H9 (cell line): ENCODE measurements at regions not wholly inside any gene's neighbourhood (a gene's known extent, or its start where the extent isn't known, plus 50 kb on each side); places are given as distances from the start of the nearest gene placed in this dataset.

Experiments
- DNase-seq: peaks from one replicate; pipeline ENCODE4 v3.0.0-alpha.2; 2017
- H2AFZ ChIP-seq: one replicate; pipeline ENCODE4 v1.6.1; 2013; ENCODE audit warnings: mild to moderate bottlenecking, low read length, control low read depth, moderate library complexity
- H2AK5ac ChIP-seq: 2 replicates; pipeline ENCODE4 v1.6.1; 2013; ENCODE audit warnings: low read length, control low read depth, mixed read lengths; ENCODE audit not compliant: insufficient read length
- H2BK120ac ChIP-seq: one replicate; pipeline ENCODE4 v1.6.1; 2013; ENCODE audit warnings: low read depth, mild to moderate bottlenecking, low read length, control low read depth, inconsistent platforms; ENCODE audit not compliant: poor library complexity, severe bottlenecking
- H2BK12ac ChIP-seq: 2 replicates; pipeline ENCODE4 v1.6.1; 2013; ENCODE audit warnings: low read length, control low read depth, mixed read lengths, low read depth; ENCODE audit not compliant: insufficient read length
- H2BK15ac ChIP-seq: 2 replicates; pipeline ENCODE4 v1.6.1; 2013; ENCODE audit warnings: low read depth, low read length, control low read depth
- H2BK20ac ChIP-seq: one replicate; pipeline ENCODE4 v1.6.1; 2013; ENCODE audit warnings: low read depth, mild to moderate bottlenecking, low read length, control low read depth, inconsistent platforms; ENCODE audit not compliant: poor library complexity, severe bottlenecking
- H2BK5ac ChIP-seq: 2 replicates; pipeline ENCODE4 v1.6.1; 2013; ENCODE audit warnings: low read length, control low read depth, mixed read lengths; ENCODE audit not compliant: insufficient read length
- H3K14ac ChIP-seq: 2 replicates; pipeline ENCODE4 v1.6.1; 2013; ENCODE audit warnings: low read length, control low read depth; ENCODE audit not compliant: insufficient read depth
- H3K18ac ChIP-seq: 2 replicates; pipeline ENCODE4 v1.6.1; 2013; ENCODE audit warnings: low read depth, mild to moderate bottlenecking, mixed read lengths, low read length, control low read depth; ENCODE audit not compliant: insufficient read length
- H3K23ac ChIP-seq: 2 replicates; pipeline ENCODE4 v1.6.1; 2013; ENCODE audit warnings: low read length, control low read depth, mixed read lengths, low read depth; ENCODE audit not compliant: insufficient read length
- H3K23me2 ChIP-seq: 2 replicates; pipeline ENCODE4 v1.6.1; 2013; ENCODE audit warnings: low read depth, mild to moderate bottlenecking, mixed read lengths, low read length, control low read depth; ENCODE audit not compliant: insufficient read length, poor library complexity, severe bottlenecking
- H3K27ac ChIP-seq: 2 replicates; pipeline ENCODE4 v1.5.1; 2013; ENCODE audit warnings: low read length, control low read depth, mixed read lengths, low read depth; ENCODE audit not compliant: insufficient read length
- H3K27me3 ChIP-seq: 2 replicates; pipeline ENCODE4 v1.6.1; 2013; ENCODE audit warnings: low read length, control low read depth, inconsistent platforms; ENCODE audit not compliant: insufficient read depth
- H3K4ac ChIP-seq: 2 replicates; pipeline ENCODE4 v1.6.1; 2013; ENCODE audit warnings: low read depth, mild to moderate bottlenecking, control low read depth, inconsistent platforms, low read length, moderate library complexity
- H3K4me1 ChIP-seq: 2 replicates; pipeline ENCODE4 v1.6.1; 2013; ENCODE audit warnings: low read length, control low read depth, inconsistent platforms; ENCODE audit not compliant: insufficient read depth
- H3K4me2 ChIP-seq: 2 replicates; pipeline ENCODE4 v1.6.1; 2013; ENCODE audit warnings: low read length, control low read depth, mixed read lengths; ENCODE audit not compliant: insufficient read length, insufficient read depth
- H3K56ac ChIP-seq: 2 replicates; pipeline ENCODE4 v1.6.1; 2013; ENCODE audit warnings: low read depth, mild to moderate bottlenecking, mixed read lengths, low read length, control low read depth; ENCODE audit not compliant: insufficient read length
- H3K79me1 ChIP-seq: 2 replicates; pipeline ENCODE4 v1.6.1; 2013; ENCODE audit warnings: low read depth, mild to moderate bottlenecking, moderate library complexity, low read length, control low read depth, inconsistent platforms; ENCODE audit not compliant: insufficient read depth, poor library complexity, severe bottlenecking
- H3K79me2 ChIP-seq: 2 replicates; pipeline ENCODE4 v1.6.1; 2013; ENCODE audit warnings: low read length, control low read depth, inconsistent platforms; ENCODE audit not compliant: insufficient read depth
- H3K9ac ChIP-seq: 2 replicates; pipeline ENCODE4 v1.6.1; 2013; ENCODE audit warnings: low read length, control low read depth, mixed read lengths; ENCODE audit not compliant: insufficient read length; ENCODE audit errors: extremely low read depth
- H3K9me3 ChIP-seq: one replicate; pipeline ENCODE4 v1.6.1; 2013; ENCODE audit warnings: low read depth, low read length, inconsistent platforms; ENCODE audit not compliant: control insufficient read depth
- H3T11ph ChIP-seq: one replicate; pipeline ENCODE4 v1.6.1; 2013; ENCODE audit warnings: mild to moderate bottlenecking, low read length, control low read depth, inconsistent platforms
- H4K20me1 ChIP-seq: one replicate; pipeline ENCODE4 v1.6.1; 2013; ENCODE audit not compliant: control insufficient read depth, insufficient read length, insufficient read depth
- H4K5ac ChIP-seq: 2 replicates; pipeline ENCODE4 v1.6.1; 2013; ENCODE audit warnings: low read depth, mild to moderate bottlenecking, mixed read lengths, low read length, control low read depth; ENCODE audit not compliant: insufficient read length
- H4K8ac ChIP-seq: replicated peaks from 2 replicates; pipeline ENCODE4 v1.6.1; 2013; ENCODE audit warnings: low read length, control low read depth, mixed read lengths, low read depth; ENCODE audit not compliant: insufficient read length
- H4K91ac ChIP-seq: 2 replicates; pipeline ENCODE4 v1.6.1; 2013; ENCODE audit warnings: low read depth, mild to moderate bottlenecking, moderate library complexity, mixed read lengths, low read length, control low read depth; ENCODE audit not compliant: insufficient read length
- H3K27ac Mint-ChIP-seq, 3 experiments: 2 replicates in 2 of 3; 3 replicates in 1 of 3; pipeline ENCODE4 v1.8.0; 2020 to 2021; ENCODE audit warnings: mixed read lengths in 3 of 3, mild to moderate bottlenecking in 1 of 3, moderate library complexity in 1 of 3
- H3K27me3 Mint-ChIP-seq: 2 replicates; pipeline ENCODE4 v1.8.0; 2021; ENCODE audit warnings: low read depth, mild to moderate bottlenecking, moderate library complexity, mixed read lengths
- H3K36me3 Mint-ChIP-seq, 3 experiments: 2 replicates in 2 of 3; 3 replicates in 1 of 3; pipeline ENCODE4 v1.8.0; 2020 to 2021; ENCODE audit warnings: low read depth in 3 of 3, mixed read lengths in 3 of 3; ENCODE audit not compliant: insufficient read depth in 1 of 3
- H3K4me1 Mint-ChIP-seq, 2 experiments: 2 replicates each; pipeline ENCODE4 v1.8.0; 2020; ENCODE audit warnings: mixed read lengths in 2 of 2
- H3K4me3 Mint-ChIP-seq, 2 experiments: 2 replicates in 1 of 2; 3 replicates in 1 of 2; pipeline ENCODE4 v1.8.0; 2020 to 2021; ENCODE audit warnings: mild to moderate bottlenecking in 2 of 2, mixed read lengths in 2 of 2, moderate library complexity in 1 of 2
- H3K9me3 Mint-ChIP-seq, 2 experiments: 2 replicates in 1 of 2; 3 replicates in 1 of 2; pipeline ENCODE4 v1.8.0; 2020; ENCODE audit warnings: mild to moderate bottlenecking in 2 of 2, mixed read lengths in 2 of 2, moderate library complexity in 1 of 2
- CTCF ChIP-seq: fragments of 200-600 bp; sonication (generic); conservative IDR thresholded peaks from 3 replicates; pipeline ENCODE4 v1.8.0; 2021; ENCODE audit warnings: antibody characterized with exemption, mild to moderate bottlenecking
- WGBS: extraction: QIAGEN DNeasy Blood & Tissue Kit; methylation state at CpG from one replicate; pipeline ENCODE4 v1.1.7; 2013; ENCODE audit warnings: missing lambda C conversion rate, low lambda C conversion rate, mixed read lengths; ENCODE audit not compliant: insufficient read length; ENCODE audit errors: extremely low coverage; 5-methylcytosine and 5-hydroxymethylcytosine counted together

DNA sequence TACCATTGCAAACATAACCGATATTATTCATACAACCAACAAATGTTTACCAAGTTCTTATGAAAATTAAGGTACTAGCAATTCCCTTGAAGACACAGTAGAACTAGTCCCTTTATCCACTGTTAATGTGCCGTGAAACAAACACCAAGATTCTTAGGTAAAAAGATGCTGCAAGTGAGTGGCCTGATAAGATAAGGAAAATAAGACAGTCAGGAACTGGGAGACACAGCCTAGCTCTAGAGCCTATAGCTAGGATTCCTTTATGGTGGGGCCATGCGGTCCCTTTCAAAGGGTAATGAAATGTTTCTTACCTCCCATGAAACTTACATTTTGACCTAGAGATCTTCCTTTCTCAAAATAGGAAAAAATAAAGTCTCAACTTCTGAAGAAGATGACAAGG is 658.4 kb upstream of the MIR17HG start:
- no peaks in the 10 kb centered on the region for H3K79me2 ChIP-seq
- H3K23me2 ChIP-seq, result no peaks in the 10 kb centered on the region
- no peaks in the 10 kb centered on the region for H3K9me3 Mint-ChIP-seq
- no peak overlapping the region for H3K4ac ChIP-seq
- no peak overlapping the region for H3K14ac ChIP-seq
- H3K36me3 Mint-ChIP-seq, result no peaks in the 10 kb centered on the region
- TF ChIP-seq CTCF, result no peak
- no peak overlapping the region for H4K8ac ChIP-seq
- no peak overlapping the region for H2BK12ac ChIP-seq
- no peaks in the 10 kb centered on the region for H3K9me3 ChIP-seq
- H3K27ac Mint-ChIP-seq, result no peak overlapping the region
- no peak overlapping the region for H3K9ac ChIP-seq
- H3K4me3 Mint-ChIP-seq, result no peak overlapping the region
- no peaks in the 10 kb centered on the region for H3K4me1 ChIP-seq
- H3K79me1 ChIP-seq, result no peaks in the 10 kb centered on the region
- H3K27ac ChIP-seq, result no peak overlapping the region
- no peak overlapping the region for H3K18ac ChIP-seq
- no peak overlapping the region for H4K5ac ChIP-seq
- no peaks in the 10 kb centered on the region for H4K20me1 ChIP-seq
- H2BK15ac ChIP-seq, result no peak overlapping the region
- no peak overlapping the region for H2AK5ac ChIP-seq
- no peak overlapping the region for H2AFZ ChIP-seq
- no peak overlapping the region for H3K4me2 ChIP-seq
- no peak overlapping the region for H2BK120ac ChIP-seq
- no peak overlapping the region for H2BK20ac ChIP-seq
- H2BK5ac ChIP-seq, result no peak overlapping the region
- no peaks in the 10 kb centered on the region for H3K4me1 Mint-ChIP-seq
- H3T11ph ChIP-seq, result no peak overlapping the region
- H3K56ac ChIP-seq, result no peak overlapping the region
- H4K91ac ChIP-seq, result no peak overlapping the region
- H3K27me3 Mint-ChIP-seq, result no peaks in the 10 kb centered on the region
- no CpG with 5 or more reads among the region's 3 CpGs for WGBS
- H3K27me3 ChIP-seq, result no peaks in the 10 kb centered on the region
- H3K23ac ChIP-seq, result no peak overlapping the region
- no peak for DNase-seq
